ENCODE measurements at regions not wholly inside any gene's neighbourhood (a gene's known extent, or its start where the extent isn't known, plus 50 kb on each side); places are given as distances from the start of the nearest gene placed in this dataset.

- H3K4me2 ChIP-seq (ENCODE audit: control insufficient read depth, insufficient read depth): no peak overlapping the region
- POLR2A ChIA-PET: no interaction called here
- CTCF ChIA-PET: no interaction called here
- H3K36me3 ChIP-seq (ENCODE audit: control insufficient read depth in 2 of 2, insufficient read depth in 2 of 2, low read length in 1 of 2): no peaks in the 10 kb centered on the region
- no peak for ATAC-seq
- no peaks in the 10 kb centered on the region for H3K27me3 ChIP-seq (replicated peaks in 1 of 2; ENCODE audit: control insufficient read depth in 2 of 2, insufficient read depth in 2 of 2, low read length in 1 of 2)
- in situ Hi-C loops (cut with MboI): no loop called here
- SMC1A ChIA-PET (ENCODE audit: uncharacterized antibody, unreplicated experiment): no interaction called here
- no peaks in the 10 kb centered on the region for H3K9me3 ChIP-seq (replicated peaks; ENCODE audit: control insufficient read depth, insufficient read depth, low read length)
- RAD21 ChIA-PET (ENCODE audit: unreplicated experiment): no interaction called here
- FAIRE-seq: no peak
- intact Hi-C loops (cut with micrococcal nuclease; ENCODE audit: unreplicated experiment): no loop called here
- no peak overlapping the region for H3K4me3 ChIP-seq
- WGBS (ENCODE audit: insufficient coverage, insufficient replicate concordance, low lambda C conversion rate, missing lambda C conversion rate): 22% methylated on average over 5 of the region's 5 CpGs
- no peaks in the 10 kb centered on the region for H3K79me2 ChIP-seq (ENCODE audit: control insufficient read depth, insufficient read depth, low read length)
- no peak overlapping the region for H3K27ac ChIP-seq (ENCODE audit: control insufficient read depth, insufficient read depth)
- no peak overlapping the region for H2AFZ ChIP-seq (ENCODE audit: control insufficient read depth, low read depth, low read length)
- no peaks in the 10 kb centered on the region for H3K4me1 ChIP-seq (ENCODE audit: control insufficient read depth, insufficient read depth, low read length)
- no peak for DNase-seq (ENCODE audit: low read depth, low spot score)
- no peaks in the 10 kb centered on the region for H4K20me1 ChIP-seq (ENCODE audit: control insufficient read depth, insufficient read depth)
- no TSS peak for BruUV-seq (replicated peaks)
- H3K9ac ChIP-seq (ENCODE audit: control insufficient read depth, insufficient read depth, low read length): no peak overlapping the region
- TF ChIP-seq IKZF2 (IDR thresholded peaks at IDR 0.05): no peak
- TF ChIP-seq BCL3 (IDR thresholded peaks at IDR 0.05; ENCODE audit: borderline replicate concordance, insufficient read depth, low read depth, low read length, poor library complexity, severe bottlenecking): no peak
- TF ChIP-seq EZH2 (IDR thresholded peaks at IDR 0.05; ENCODE audit: borderline replicate concordance, control insufficient read depth, low read depth, low read length): no peak
- TF ChIP-seq MYC (IDR thresholded peaks at IDR 0.05; ENCODE audit: insufficient read depth, insufficient read length, insufficient replicate concordance, low read length, severe bottlenecking): no peak
- TF ChIP-seq HDAC6 (IDR thresholded peaks at IDR 0.05; ENCODE audit: unreplicated experiment): no peak
- no peak for TF ChIP-seq PML (IDR thresholded peaks at IDR 0.05; ENCODE audit: low read length)
- TF ChIP-seq CUX1 (IDR thresholded peaks at IDR 0.05; ENCODE audit: insufficient replicate concordance, low read depth, low read length): no peak
- no peak for TF ChIP-seq REST (IDR thresholded peaks at IDR 0.05; ENCODE audit: low read depth, low read length)
- TF ChIP-seq NFYA (IDR thresholded peaks at IDR 0.05; ENCODE audit: borderline replicate concordance, low read depth, low read length): no peak
- no peak for TF ChIP-seq POLR2AphosphoS2 (IDR thresholded peaks at IDR 0.05; ENCODE audit: low read depth, low read length)
- TF ChIP-seq MAX (IDR thresholded peaks at IDR 0.05; ENCODE audit: low read depth, low read length): no peak
- TF ChIP-seq ZNF24 (IDR thresholded peaks at IDR 0.05): no peak
- no peak for TF ChIP-seq BACH1 (IDR thresholded peaks at IDR 0.05; ENCODE audit: borderline replicate concordance)
- no peak for TF ChIP-seq BHLHE40 (IDR thresholded peaks at IDR 0.05; ENCODE audit: borderline replicate concordance in 1 of 2, low read depth in 2 of 2, low read length in 1 of 2)
- TF ChIP-seq TARDBP (IDR thresholded peaks at IDR 0.05; ENCODE audit: borderline replicate concordance): no peak
Measured at GRCh38 chr13:85347251-85347650, 452.0 kb downstream of the SLITRK6 start.
